GM12878 (cell line): ENCODE measurements at regions not wholly inside any gene's neighbourhood (a gene's known extent, or its start where the extent isn't known, plus 50 kb on each side); places are given as distances from the start of the nearest gene placed in this dataset.

ENCODE experiments used
- BHLHE40 ChIP-seq, 2 experiments: fragments of 450-650 bp in 1 of 2; IDR thresholded peaks; 2 replicates each; pipeline ENCODE4 v1.6.1; 2011 to 2017; ENCODE audit warnings: low read depth in 2 of 2, borderline replicate concordance in 1 of 2, improper control_type of control experiment in 1 of 2, low read length in 1 of 2, mild to moderate bottlenecking in 1 of 2
- FOS ChIP-seq: IDR thresholded peaks from 3 replicates; pipeline ENCODE4 v1.6.1; 2011; ENCODE audit warnings: borderline replicate concordance; ENCODE audit not compliant: insufficient read length; ENCODE audit errors: extremely low read depth
- SIX5 ChIP-seq: IDR thresholded peaks from 2 replicates; pipeline ENCODE4 v1.6.1; 2011; ENCODE audit warnings: mild to moderate bottlenecking, low read depth, low read length, moderate library complexity; ENCODE audit not compliant: severe bottlenecking
- TF ChIP-seq, protein P1 (sequence below), 3 experiments: IDR thresholded peaks in 2 of 3; conservative IDR thresholded peaks in 1 of 3; 2 replicates each; pipeline ENCODE4 v1.5.1; 2011; ENCODE audit warnings: low read depth in 3 of 3, low read length in 3 of 3, mild to moderate bottlenecking in 3 of 3, control low read depth in 2 of 3, moderate library complexity in 2 of 3, inconsistent platforms in 1 of 3, mixed read lengths in 1 of 3; ENCODE audit not compliant: control insufficient read depth in 2 of 3, insufficient read depth in 1 of 3; ENCODE audit errors: extremely low read depth in 1 of 3

DNA sequence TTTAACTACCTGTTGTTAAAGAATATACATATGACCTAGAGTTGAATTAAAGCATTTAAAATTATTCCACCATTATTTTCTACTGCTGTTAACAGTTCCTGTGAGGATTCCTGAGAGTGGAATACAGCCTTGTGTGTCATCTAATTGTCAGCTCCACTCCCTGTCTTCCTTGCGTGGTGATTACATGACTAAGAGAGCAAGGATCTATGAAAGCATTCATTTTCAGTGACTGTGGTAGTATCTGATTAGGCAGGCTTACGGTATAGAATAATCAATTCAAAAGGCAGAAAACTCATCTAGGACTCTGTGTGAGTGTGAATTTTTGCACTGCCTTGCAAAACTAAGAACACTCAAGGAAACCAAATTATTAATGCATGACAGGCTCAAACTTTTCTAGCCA is 577.8 kb downstream of the SH3BGRL start:
- TF ChIP-seq FOS (no peak), BHLHE40 (IDR thresholded peaks at IDR 0.05; ENCODE audit: borderline replicate concordance in 1 of 2, low read depth in 2 of 2, low read length in 1 of 2) (no peak), SIX5 (no peak)
- TF ChIP-seq, protein P1, sequence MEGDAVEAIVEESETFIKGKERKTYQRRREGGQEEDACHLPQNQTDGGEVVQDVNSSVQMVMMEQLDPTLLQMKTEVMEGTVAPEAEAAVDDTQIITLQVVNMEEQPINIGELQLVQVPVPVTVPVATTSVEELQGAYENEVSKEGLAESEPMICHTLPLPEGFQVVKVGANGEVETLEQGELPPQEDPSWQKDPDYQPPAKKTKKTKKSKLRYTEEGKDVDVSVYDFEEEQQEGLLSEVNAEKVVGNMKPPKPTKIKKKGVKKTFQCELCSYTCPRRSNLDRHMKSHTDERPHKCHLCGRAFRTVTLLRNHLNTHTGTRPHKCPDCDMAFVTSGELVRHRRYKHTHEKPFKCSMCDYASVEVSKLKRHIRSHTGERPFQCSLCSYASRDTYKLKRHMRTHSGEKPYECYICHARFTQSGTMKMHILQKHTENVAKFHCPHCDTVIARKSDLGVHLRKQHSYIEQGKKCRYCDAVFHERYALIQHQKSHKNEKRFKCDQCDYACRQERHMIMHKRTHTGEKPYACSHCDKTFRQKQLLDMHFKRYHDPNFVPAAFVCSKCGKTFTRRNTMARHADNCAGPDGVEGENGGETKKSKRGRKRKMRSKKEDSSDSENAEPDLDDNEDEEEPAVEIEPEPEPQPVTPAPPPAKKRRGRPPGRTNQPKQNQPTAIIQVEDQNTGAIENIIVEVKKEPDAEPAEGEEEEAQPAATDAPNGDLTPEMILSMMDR (IDR thresholded peaks at IDR 0.05 in 2 of 3, conservative IDR thresholded peaks at IDR 0.05 in 1 of 3; ENCODE audit: control insufficient read depth in 2 of 3, extremely low read depth in 1 of 3, insufficient read depth in 1 of 3, low read depth in 3 of 3, low read length in 3 of 3) = no peak
